Esophagus squamous epithelium (tissue), 5 donors: ENCODE measurements at regions not wholly inside any gene's neighbourhood (a gene's known extent, or its start where the extent isn't known, plus 50 kb on each side); places are given as distances from the start of the nearest gene placed in this dataset.

Experiments
- DNase-seq: peaks from one replicate; lab custom pipeline; 2025; lab: John Stamatoyannopoulos, UW
- H3K27ac ChIP-seq, 4 donors: fragments of 200-600 bp; sonication (generic); one replicate each; pipeline ENCODE4 v1.5.1; 2016 to 2019; ENCODE audit warnings: mild to moderate bottlenecking in 1 of 4
- H3K27me3 ChIP-seq, 4 donors: fragments of 200-600 bp; sonication (generic); 1 replicate in 3 of 4; 2 replicates in 1 of 4; pipeline versions ENCODE4 v1.5.1 to v1.6.0; 2017 to 2021; ENCODE audit warnings: antibody characterized with exemption in 1 of 4
- H3K36me3 ChIP-seq, 3 donors: fragments of 200-600 bp; sonication (generic); one replicate each; pipeline ENCODE4 v1.5.1; 2016 to 2019
- H3K4me1 ChIP-seq, 3 donors: fragments of 200-600 bp; sonication (generic); one replicate each; pipeline ENCODE4 v1.5.1; 2017 to 2019
- H3K4me3 ChIP-seq, 4 donors: fragments of 200-600 bp; sonication (generic); 1 replicate in 3 of 4; 2 replicates in 1 of 4; pipeline ENCODE4 v1.5.1; 2016 to 2019; ENCODE audit warnings: mild to moderate bottlenecking in 2 of 4, moderate library complexity in 1 of 4
- H3K9me3 ChIP-seq, 3 donors: fragments of 200-600 bp; sonication (generic); one replicate each; pipeline ENCODE4 v1.5.1; 2016 to 2019
- POLR2A ChIP-seq, 4 donors: fragments of 450-650 bp; IDR thresholded peaks; one replicate each; pipeline ENCODE4 v1.6.1; 2017; ENCODE audit warnings: antibody characterized with exemption in 4 of 4, mild to moderate bottlenecking in 4 of 4, moderate library complexity in 3 of 4
- WGBS, 2 donors: methylation state at CpG; one replicate each; pipeline ENCODE4 v1.1.5; 2018; 5-methylcytosine and 5-hydroxymethylcytosine counted together
- intact Hi-C: fragments of 100-400 bp; cut with DNase I; formaldehyde crosslinking; loops from one replicate; pipeline ENCODE4 v1.15.0; 2022
- TF ChIP-seq, protein P1 (sequence below), 6 experiments: fragments of 450-650 bp in 4 of 6; fragments of 200-600 bp in 2 of 6; sonication (generic) in 2 of 6; IDR thresholded peaks; one replicate each; pipeline ENCODE4 v1.5.1; 2016 to 2019; ENCODE audit warnings: antibody characterized with exemption in 6 of 6, mild to moderate bottlenecking in 4 of 6, moderate library complexity in 4 of 6
- donor health status: DM: yes; HTN: yes; CAD: no.

GRCh38 chr5:2574155-2574554 lies 177.3 kb downstream of the IRX2 start:
- TF ChIP-seq, protein P1, sequence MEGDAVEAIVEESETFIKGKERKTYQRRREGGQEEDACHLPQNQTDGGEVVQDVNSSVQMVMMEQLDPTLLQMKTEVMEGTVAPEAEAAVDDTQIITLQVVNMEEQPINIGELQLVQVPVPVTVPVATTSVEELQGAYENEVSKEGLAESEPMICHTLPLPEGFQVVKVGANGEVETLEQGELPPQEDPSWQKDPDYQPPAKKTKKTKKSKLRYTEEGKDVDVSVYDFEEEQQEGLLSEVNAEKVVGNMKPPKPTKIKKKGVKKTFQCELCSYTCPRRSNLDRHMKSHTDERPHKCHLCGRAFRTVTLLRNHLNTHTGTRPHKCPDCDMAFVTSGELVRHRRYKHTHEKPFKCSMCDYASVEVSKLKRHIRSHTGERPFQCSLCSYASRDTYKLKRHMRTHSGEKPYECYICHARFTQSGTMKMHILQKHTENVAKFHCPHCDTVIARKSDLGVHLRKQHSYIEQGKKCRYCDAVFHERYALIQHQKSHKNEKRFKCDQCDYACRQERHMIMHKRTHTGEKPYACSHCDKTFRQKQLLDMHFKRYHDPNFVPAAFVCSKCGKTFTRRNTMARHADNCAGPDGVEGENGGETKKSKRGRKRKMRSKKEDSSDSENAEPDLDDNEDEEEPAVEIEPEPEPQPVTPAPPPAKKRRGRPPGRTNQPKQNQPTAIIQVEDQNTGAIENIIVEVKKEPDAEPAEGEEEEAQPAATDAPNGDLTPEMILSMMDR (IDR thresholded peaks at IDR 0.05) = no peak
- no peak for TF ChIP-seq POLR2A (IDR thresholded peaks at IDR 0.05)
- no peak overlapping the region for H3K27ac ChIP-seq
- intact Hi-C loops = no loop called here
- H3K4me3 ChIP-seq = no peak overlapping the region
- no peaks in the 10 kb centered on the region for H3K9me3 ChIP-seq
- no peak for DNase-seq
- H3K4me1 ChIP-seq = no peaks in the 10 kb centered on the region
- WGBS, 2 donors = 52 to 55% methylated on average over 5 of the region's 5 CpGs
- H3K36me3 ChIP-seq = no peaks in the 10 kb centered on the region
- H3K27me3 ChIP-seq = no peaks in the 10 kb centered on the region

DNA sequence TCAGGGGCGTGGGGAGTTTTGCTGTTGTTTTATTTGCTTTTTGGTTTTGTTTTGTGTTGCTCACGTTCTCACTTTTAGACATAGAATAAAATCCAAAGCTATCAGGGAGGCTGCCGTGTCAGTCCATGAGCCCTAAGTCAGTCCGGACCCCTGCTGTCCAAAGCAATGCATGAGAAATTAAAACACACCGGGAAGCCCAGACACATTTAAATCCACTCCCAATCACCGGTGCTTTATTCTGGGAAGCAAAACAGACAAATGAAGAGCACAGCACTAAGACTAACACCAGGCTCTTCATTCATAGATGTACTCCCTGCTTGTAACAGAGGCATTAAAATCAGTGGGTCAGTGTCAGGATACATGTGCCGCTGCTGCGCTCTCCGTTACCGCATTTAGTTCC lies 180.9 kb downstream of the IRX2 start:
- TF ChIP-seq, protein P1 (IDR thresholded peaks at IDR 0.05) = no peak
- TF ChIP-seq POLR2A (IDR thresholded peaks at IDR 0.05) = no peak
- no peak for DNase-seq
- Histone ChIP-seq H3K4me3 (no peak overlapping the region), H3K36me3 (no peaks in the 10 kb centered on the region), H3K4me1 (no peaks in the 10 kb centered on the region), H3K27ac (no peak overlapping the region), H3K27me3 (no peaks in the 10 kb centered on the region), H3K9me3 (no peaks in the 10 kb centered on the region)
- intact Hi-C loops = no loop called here
- WGBS, 2 donors = 50 to 54% methylated on average over 8 to 10 of the region's 10 CpGs

DNA sequence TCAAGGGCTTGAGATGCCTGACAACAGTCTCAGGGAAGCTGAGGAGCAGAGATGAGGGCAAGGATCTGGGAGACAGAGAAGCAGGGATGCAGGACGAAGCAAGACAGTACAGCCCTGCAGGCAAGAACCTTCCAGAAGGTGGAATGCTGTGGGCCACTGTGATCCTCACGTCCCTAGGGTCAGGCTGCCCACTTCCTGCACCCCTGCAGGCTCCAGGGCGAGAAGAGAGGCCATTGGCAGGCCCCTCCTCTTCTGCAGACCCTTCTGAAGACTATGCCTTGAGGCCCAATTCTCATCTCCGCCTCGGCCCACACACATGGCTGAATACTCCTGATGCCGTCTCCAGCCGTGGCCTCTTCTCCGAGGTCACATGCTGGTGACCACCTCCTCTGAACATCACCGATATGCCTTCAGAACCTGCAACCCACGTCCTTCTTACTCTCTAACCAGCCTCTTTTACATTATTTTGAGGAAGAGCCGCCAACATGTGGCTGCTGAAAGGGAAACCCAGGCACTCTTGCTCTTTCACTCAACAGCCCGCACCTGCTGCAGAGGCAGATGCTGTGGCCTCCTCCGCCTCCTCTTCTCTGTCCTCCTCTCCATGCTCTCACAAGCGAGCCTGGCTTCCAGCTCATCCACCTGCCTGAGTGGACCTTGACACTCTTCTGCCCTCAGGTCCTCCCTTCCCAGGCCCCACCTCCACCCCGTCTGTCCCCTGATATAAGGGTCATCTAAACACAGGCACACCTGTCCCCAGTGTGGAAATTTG lies 181.5 kb downstream of the IRX2 start:
- intact Hi-C loops = no loop called here
- no peaks in the 10 kb centered on the region for H3K27me3 ChIP-seq
- TF ChIP-seq, protein P1 (IDR thresholded peaks at IDR 0.05) = no peak
- no peak for TF ChIP-seq POLR2A (IDR thresholded peaks at IDR 0.05)
- no peak overlapping the region for H3K4me3 ChIP-seq
- H3K36me3 ChIP-seq = no peaks in the 10 kb centered on the region
- H3K4me1 ChIP-seq = no peaks in the 10 kb centered on the region
- no peaks in the 10 kb centered on the region for H3K9me3 ChIP-seq
- no peak overlapping the region for H3K27ac ChIP-seq
- WGBS, 2 donors = 67 to 79% methylated on average over 14 to 15 of the region's 15 CpGs
- no peak for DNase-seq

GRCh38 chr5:2569176-2569575 lies 182.3 kb downstream of the IRX2 start:
- Histone ChIP-seq H3K27ac (no peak overlapping the region), H3K27me3 (no peaks in the 10 kb centered on the region), H3K4me3 (no peak overlapping the region), H3K9me3 (no peaks in the 10 kb centered on the region), H3K36me3 (no peaks in the 10 kb centered on the region), H3K4me1 (no peaks in the 10 kb centered on the region)
- WGBS, 2 donors = 49 to 64% methylated on average over 9 of the region's 10 CpGs
- DNase-seq = no peak
- TF ChIP-seq, protein P1 (IDR thresholded peaks at IDR 0.05) = no peak
- no peak for TF ChIP-seq POLR2A (IDR thresholded peaks at IDR 0.05)
- intact Hi-C loops = no loop called here

GRCh38 chr5:2566284-2566683 lies 185.2 kb downstream of the IRX2 start:
- TF ChIP-seq, protein P1 (IDR thresholded peaks at IDR 0.05) = no peak
- no peak for TF ChIP-seq POLR2A (IDR thresholded peaks at IDR 0.05)
- 45 to 55% methylated on average over 3 of the region's 3 CpGs for WGBS, 2 donors
- Histone ChIP-seq H3K27me3 (no peaks in the 10 kb centered on the region), H3K4me1 (no peaks in the 10 kb centered on the region), H3K4me3 (no peak overlapping the region), H3K27ac (no peak overlapping the region), H3K9me3 (no peaks in the 10 kb centered on the region), H3K36me3 (no peaks in the 10 kb centered on the region)
- intact Hi-C loops = no loop called here
- no peak for DNase-seq
